Brain microvascular endothelial cell (primary cell): ENCODE measurements at regions not wholly inside any gene's neighbourhood (a gene's known extent, or its start where the extent isn't known, plus 50 kb on each side); places are given as distances from the start of the nearest gene placed in this dataset.

Source experiments
- DNase-seq: peaks from one replicate; pipeline ENCODE4 v3.0.0-alpha.2; 2020
- H3K27ac ChIP-seq: fragments of 250-450 bp; sonication (Bioruptor Pico); 2 replicates; pipeline ENCODE4 v1.5.1; 2020; ENCODE audit warnings: mild to moderate bottlenecking, moderate library complexity
- H3K27me3 ChIP-seq: fragments of 250-450 bp; sonication (Bioruptor Pico); replicated peaks from 2 replicates; pipeline ENCODE4 v1.5.1; 2020; ENCODE audit warnings: mild to moderate bottlenecking
- H3K36me3 ChIP-seq: fragments of 250-450 bp; sonication (Bioruptor Pico); replicated peaks from 2 replicates; pipeline ENCODE4 v1.5.1; 2020; ENCODE audit warnings: mild to moderate bottlenecking
- H3K4me3 ChIP-seq: 2 replicates; pipeline ENCODE4 v1.5.1; 2011; ENCODE audit warnings: low read depth, mild to moderate bottlenecking, control low read depth, low read length, moderate library complexity
- in situ Hi-C: cut with HindIII; loops from 2 replicates; pipeline ENCODE4 v1.10.0; 2017; ENCODE audit warnings: low sequenced_read_pairs, low pct_ligation_motif_present
- TF ChIP-seq, protein P1 (sequence below): IDR thresholded peaks from 2 replicates; pipeline ENCODE4 v1.5.1; 2011; ENCODE audit warnings: low read depth, mild to moderate bottlenecking, moderate library complexity, low read length, control low read depth, inconsistent platforms; ENCODE audit errors: missing control alignments

DNA sequence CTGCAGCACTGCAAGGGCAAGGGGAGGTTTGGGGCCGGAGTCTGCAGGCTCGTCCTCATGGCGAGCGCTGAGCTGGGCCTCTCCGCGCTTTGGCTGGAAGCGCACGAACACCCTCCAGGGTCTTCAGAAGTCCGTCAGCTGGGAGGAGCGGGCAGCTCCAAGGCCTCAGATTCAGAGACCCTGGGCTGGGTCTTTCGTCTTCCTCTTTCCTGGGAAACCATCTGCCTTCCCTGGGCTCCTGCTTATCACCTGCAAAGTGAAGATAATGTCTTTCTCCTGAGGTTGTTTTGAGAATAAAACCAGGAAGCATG, 525.6 kb downstream of the BRD1 start:
- H3K27ac ChIP-seq, result no peak overlapping the region
- in situ Hi-C loops, result no loop called here
- H3K4me3 ChIP-seq, result no peak overlapping the region
- no peak for DNase-seq
- no peaks in the 10 kb centered on the region for H3K27me3 ChIP-seq
- TF ChIP-seq, protein P1, sequence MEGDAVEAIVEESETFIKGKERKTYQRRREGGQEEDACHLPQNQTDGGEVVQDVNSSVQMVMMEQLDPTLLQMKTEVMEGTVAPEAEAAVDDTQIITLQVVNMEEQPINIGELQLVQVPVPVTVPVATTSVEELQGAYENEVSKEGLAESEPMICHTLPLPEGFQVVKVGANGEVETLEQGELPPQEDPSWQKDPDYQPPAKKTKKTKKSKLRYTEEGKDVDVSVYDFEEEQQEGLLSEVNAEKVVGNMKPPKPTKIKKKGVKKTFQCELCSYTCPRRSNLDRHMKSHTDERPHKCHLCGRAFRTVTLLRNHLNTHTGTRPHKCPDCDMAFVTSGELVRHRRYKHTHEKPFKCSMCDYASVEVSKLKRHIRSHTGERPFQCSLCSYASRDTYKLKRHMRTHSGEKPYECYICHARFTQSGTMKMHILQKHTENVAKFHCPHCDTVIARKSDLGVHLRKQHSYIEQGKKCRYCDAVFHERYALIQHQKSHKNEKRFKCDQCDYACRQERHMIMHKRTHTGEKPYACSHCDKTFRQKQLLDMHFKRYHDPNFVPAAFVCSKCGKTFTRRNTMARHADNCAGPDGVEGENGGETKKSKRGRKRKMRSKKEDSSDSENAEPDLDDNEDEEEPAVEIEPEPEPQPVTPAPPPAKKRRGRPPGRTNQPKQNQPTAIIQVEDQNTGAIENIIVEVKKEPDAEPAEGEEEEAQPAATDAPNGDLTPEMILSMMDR, result no peak
- H3K36me3 ChIP-seq, result no peaks in the 10 kb centered on the region

DNA sequence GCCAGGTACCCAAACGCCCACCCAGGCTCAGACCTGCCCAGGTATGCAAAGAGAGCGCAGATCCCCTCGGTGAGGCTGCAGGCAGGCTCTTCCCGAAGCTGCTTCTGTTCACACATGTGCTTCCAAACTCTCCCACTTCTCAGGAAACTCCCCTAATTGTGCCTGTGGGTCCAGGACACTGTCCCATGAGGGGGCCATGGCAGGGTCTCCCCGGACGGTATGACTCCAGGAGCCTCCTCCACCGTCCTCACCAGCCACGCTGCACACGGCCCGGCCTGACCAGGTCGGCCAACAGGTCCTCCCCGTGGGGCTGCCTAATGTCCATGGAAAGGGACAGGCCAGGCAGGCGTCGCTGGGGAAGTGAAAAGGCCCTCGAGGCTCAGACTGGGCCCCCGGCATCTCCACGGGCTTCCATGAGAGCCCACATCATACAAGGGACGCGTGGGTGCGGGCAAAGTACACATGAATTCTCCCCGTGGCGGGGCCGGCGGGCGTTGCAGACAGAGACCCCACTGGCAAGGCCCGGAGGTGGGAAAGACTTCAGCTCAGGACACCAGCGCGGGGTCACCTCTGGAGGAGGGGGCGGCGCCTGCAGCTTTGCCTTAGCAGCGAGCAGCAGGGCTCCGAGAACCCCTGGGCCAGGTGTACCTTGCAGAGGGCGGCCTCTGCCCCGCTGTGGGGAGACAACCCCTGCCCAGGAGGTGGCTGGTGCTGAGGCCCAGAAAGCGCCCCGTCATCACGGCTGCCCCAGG, 526.1 kb downstream of the BRD1 start:
- in situ Hi-C loops, result no loop called here
- H3K27me3 ChIP-seq, result no peaks in the 10 kb centered on the region
- TF ChIP-seq, protein P1, result no peak

DNA sequence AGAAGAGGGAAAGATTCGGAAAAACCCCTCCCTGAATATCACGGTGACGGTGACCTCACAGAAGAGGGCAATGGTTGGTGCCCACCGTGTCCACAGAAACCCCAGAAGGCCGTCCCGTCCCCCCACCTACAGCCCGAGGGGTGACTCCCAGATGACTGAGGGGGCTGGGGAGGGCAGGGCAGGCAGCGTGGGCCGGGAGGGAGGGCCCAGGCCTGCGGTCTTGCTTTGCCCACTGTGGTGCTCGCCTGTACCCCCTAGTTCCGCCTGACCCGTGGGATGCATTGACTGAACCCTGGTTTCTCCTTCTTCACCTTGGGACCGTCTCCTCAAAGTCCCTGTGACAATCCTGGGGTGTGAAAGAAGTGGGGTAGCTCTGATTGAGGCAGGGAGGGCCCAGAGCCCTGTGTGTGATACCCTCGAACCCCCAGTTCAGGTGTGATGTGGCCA, 526.7 kb downstream of the BRD1 start:
- Histone ChIP-seq H3K27me3 (no peaks in the 10 kb centered on the region), H3K4me3 (no peak overlapping the region), H3K27ac (no peak overlapping the region), H3K36me3 (no peaks in the 10 kb centered on the region)
- in situ Hi-C loops, result no loop called here
- DNase-seq, result no peak
- TF ChIP-seq, protein P1, result no peak

More for the DNA sequence above, 526.1 kb downstream of the BRD1 start:
- no peak for DNase-seq
- Histone ChIP-seq H3K4me3 (no peak overlapping the region), H3K36me3 (no peaks in the 10 kb centered on the region), H3K27ac (no peak overlapping the region)

DNA sequence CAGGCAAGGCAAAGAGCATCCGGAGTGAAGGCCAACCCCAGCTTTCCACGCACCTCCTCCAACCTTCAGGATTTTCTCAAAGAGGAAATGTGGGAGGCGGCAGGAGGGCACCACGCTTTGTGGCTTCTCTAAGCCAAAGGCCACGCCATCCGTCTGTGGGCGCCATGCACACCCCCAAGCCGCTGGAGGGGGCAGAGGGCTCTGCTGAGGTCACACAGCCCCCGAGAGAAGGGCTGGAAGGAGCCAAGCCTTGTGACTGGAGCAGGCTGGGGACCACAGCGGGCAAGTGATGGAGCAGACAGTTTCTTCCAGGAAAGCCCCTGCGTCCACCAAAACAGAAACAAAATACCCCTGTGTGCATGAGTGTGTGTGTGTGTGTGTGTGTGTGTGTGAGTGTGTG, 527.4 kb downstream of the BRD1 start:
- TF ChIP-seq, protein P1, result no peak
- in situ Hi-C loops, result no loop called here

DNA sequence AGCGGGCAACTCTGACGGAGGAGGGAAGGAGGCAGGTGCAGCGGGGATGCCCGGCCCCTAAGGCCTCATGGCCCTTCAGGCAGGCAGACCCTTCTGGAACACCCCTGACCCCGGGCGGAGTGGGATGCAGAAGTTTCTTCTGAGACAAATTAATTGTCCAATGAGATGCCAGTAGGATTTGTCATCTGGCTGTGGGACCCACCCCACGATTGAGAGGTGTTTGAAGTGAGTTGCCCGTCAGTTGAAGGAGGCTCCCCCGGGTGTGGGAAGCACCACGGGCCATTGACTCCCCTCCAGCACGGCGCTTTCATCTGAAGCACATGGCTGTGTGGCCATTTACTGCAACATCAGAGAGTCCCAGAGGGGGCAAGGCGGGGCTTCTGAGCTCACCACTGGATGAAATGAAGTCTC, 527.8 kb downstream of the BRD1 start:
- no peaks in the 10 kb centered on the region for H3K36me3 ChIP-seq
- no peak overlapping the region for H3K4me3 ChIP-seq
- no peak overlapping the region for H3K27ac ChIP-seq
- in situ Hi-C loops, result no loop called here
- no peaks in the 10 kb centered on the region for H3K27me3 ChIP-seq
- TF ChIP-seq, protein P1, result no peak
- DNase-seq, result no peak

More for the DNA sequence above, 527.4 kb downstream of the BRD1 start:
- Histone ChIP-seq H3K4me3 (no peak overlapping the region), H3K27me3 (no peaks in the 10 kb centered on the region), H3K27ac (no peak overlapping the region), H3K36me3 (no peaks in the 10 kb centered on the region)
- no peak for DNase-seq
